SU-DHL-6 (cell line): ENCODE measurements at regions not wholly inside any gene's neighbourhood (a gene's known extent, or its start where the extent isn't known, plus 50 kb on each side); places are given as distances from the start of the nearest gene placed in this dataset.

Experiments
- CTCF ChIP-seq: fragments of 200-600 bp; sonication (generic); IDR thresholded peaks from one replicate; pipeline ENCODE4 v1.5.1; 2017; ENCODE audit warnings: antibody characterized with exemption, mild to moderate bottlenecking, low read length, moderate library complexity; ENCODE audit not compliant: insufficient read depth, poor library complexity, severe bottlenecking
- EZH2phosphoT487 ChIP-seq: fragments of 200-600 bp; sonication (generic), shearing (Covaris generic); conservative IDR thresholded peaks from 2 replicates; pipeline ENCODE4 v1.6.1; 2018; ENCODE audit warnings: mild to moderate bottlenecking, antibody characterized with exemption, low read length, moderate library complexity, mixed read lengths

DNA sequence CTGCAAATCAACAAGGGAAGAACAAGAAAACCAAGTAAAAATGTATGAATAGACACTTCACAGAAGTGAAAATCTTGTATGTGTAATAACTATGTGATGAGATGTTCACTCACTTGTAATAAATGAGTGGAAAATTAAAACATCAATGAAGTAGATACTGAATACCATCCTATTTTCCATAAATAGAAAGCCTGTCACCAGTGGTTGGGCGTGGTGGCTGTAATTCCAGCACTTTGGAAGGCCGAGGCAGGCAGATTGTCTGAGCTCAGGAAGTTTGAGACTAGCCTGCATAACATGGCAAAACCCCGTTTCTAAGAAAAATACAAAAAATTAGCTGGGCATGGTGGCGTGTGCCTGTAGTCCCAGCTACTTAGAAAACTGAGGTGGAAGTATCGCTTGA is 53.5 kb upstream of the SOD3 start:
- TF ChIP-seq CTCF (no peak), EZH2phosphoT487 (no peak)
